WERI-Rb-1 (cell line): ENCODE measurements at regions not wholly inside any gene's neighbourhood (a gene's known extent, or its start where the extent isn't known, plus 50 kb on each side); places are given as distances from the start of the nearest gene placed in this dataset.
A peak's percentile ranks its signal among the peaks of the same experiment; 100 is the strongest.

Source experiments
- DNase-seq: peaks from one replicate; pipeline ENCODE4 v3.0.0-alpha.2; 2020
- H3K27ac ChIP-seq: fragments of 250-450 bp; sonication (Bioruptor Pico); 2 replicates; pipeline ENCODE4 v1.5.1; 2020; ENCODE audit warnings: mild to moderate bottlenecking, moderate library complexity
- H3K27me3 ChIP-seq: fragments of 250-450 bp; sonication (Bioruptor Pico); 2 replicates; pipeline ENCODE4 v1.5.1; 2021; ENCODE audit warnings: mild to moderate bottlenecking, low read depth, moderate library complexity; ENCODE audit not compliant: insufficient read depth, severe bottlenecking
- H3K36me3 ChIP-seq: fragments of 250-450 bp; sonication (Bioruptor Pico); 2 replicates; pipeline ENCODE4 v1.5.1; 2020; ENCODE audit warnings: mild to moderate bottlenecking, moderate library complexity
- H3K4me3 ChIP-seq: 2 replicates; pipeline ENCODE4 v1.5.1; 2011; ENCODE audit warnings: low read depth, mild to moderate bottlenecking, control low read depth, low read length
- H3K9me3 ChIP-seq: fragments of 250-450 bp; sonication (Bioruptor Pico); 2 replicates; pipeline ENCODE4 v1.5.1; 2021; ENCODE audit warnings: mild to moderate bottlenecking, moderate library complexity; ENCODE audit not compliant: severe bottlenecking
- TF ChIP-seq, protein P1 (sequence below): IDR thresholded peaks from 2 replicates; pipeline ENCODE4 v1.5.1; 2011; ENCODE audit warnings: low read depth, mild to moderate bottlenecking, control low read depth, inconsistent platforms, low read length

- Histone ChIP-seq H3K9me3 (no peaks in the 10 kb centered on the region), H3K27me3 (no peaks in the 10 kb centered on the region), H3K4me3 (no peak overlapping the region), H3K27ac (no peak overlapping the region), H3K36me3 (no peaks in the 10 kb centered on the region)
- TF ChIP-seq, protein P1, sequence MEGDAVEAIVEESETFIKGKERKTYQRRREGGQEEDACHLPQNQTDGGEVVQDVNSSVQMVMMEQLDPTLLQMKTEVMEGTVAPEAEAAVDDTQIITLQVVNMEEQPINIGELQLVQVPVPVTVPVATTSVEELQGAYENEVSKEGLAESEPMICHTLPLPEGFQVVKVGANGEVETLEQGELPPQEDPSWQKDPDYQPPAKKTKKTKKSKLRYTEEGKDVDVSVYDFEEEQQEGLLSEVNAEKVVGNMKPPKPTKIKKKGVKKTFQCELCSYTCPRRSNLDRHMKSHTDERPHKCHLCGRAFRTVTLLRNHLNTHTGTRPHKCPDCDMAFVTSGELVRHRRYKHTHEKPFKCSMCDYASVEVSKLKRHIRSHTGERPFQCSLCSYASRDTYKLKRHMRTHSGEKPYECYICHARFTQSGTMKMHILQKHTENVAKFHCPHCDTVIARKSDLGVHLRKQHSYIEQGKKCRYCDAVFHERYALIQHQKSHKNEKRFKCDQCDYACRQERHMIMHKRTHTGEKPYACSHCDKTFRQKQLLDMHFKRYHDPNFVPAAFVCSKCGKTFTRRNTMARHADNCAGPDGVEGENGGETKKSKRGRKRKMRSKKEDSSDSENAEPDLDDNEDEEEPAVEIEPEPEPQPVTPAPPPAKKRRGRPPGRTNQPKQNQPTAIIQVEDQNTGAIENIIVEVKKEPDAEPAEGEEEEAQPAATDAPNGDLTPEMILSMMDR = no peak
- DNase-seq = no peak
These were observed 73.8 kb upstream of the KLHL29 start for GRCh38 chr2:23311186-23311585.

DNA sequence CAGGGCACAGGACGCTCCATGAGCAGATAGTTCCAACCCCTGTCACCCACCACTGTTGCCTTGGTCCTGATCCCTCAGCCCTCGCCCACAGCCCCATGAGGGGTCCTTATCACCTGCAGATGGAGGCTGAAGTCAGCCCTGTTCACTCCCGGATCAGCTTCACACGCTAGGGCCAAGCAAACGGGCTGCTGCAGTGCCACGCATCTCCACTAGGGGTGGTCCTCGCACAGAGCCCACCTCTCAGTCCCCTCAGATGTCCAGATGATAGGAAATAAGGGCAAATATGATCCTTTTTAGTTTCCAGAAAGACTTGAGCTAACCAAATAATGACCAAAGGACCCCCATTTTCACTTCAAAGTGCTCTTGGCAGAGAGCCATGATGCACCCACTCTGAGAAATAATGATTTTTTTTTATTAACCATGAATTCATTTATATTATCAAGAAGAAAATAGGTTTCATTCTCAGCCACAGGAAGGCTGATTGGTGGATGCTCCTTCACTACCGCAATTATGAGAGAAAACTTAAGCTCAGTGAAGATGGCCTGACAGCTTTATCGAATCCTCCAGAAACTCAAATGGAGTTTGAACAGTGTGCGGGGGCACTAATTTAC is 71.9 kb upstream of the KLHL29 start:
- Histone ChIP-seq H3K27me3 (no peaks in the 10 kb centered on the region), H3K4me3 (no peak overlapping the region), H3K27ac (no peak overlapping the region), H3K36me3 (no peaks in the 10 kb centered on the region), H3K9me3 (no peaks in the 10 kb centered on the region)
- TF ChIP-seq, protein P1 = peak; percentile 99
- peak; percentile 75 for DNase-seq

GRCh38 chr2:23314687-23315086 is 70.3 kb upstream of the KLHL29 start:
- H3K36me3 ChIP-seq = no peaks in the 10 kb centered on the region
- no peak overlapping the region for H3K27ac ChIP-seq
- H3K4me3 ChIP-seq = no peak overlapping the region
- H3K27me3 ChIP-seq = no peaks in the 10 kb centered on the region
- H3K9me3 ChIP-seq = no peaks in the 10 kb centered on the region
- DNase-seq = no peak
- TF ChIP-seq, protein P1 = no peak

DNA sequence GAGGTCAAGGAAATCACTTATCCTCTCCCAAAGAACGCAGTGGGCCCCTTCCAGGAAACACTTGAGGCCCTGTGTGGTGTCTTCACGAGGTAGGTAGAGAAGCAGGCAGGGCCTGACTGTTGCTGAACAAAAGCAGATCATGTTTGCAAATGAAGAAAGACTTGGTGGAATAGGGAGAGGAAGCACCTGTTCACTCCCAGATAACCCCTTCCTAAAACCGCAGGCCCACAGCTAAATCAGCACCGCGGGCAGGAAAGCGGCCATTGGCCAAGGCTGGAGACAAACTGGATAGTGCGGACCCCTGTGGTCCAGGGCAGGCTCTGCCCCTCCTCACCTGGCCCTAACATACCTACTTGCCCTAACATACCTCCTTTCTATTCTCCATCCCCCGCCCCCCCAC is 64.9 kb upstream of the KLHL29 start:
- no peak overlapping the region for H3K4me3 ChIP-seq
- H3K27ac ChIP-seq = no peak overlapping the region

GRCh38 chr2:23321751-23322150 is 63.2 kb upstream of the KLHL29 start:
- H3K36me3 ChIP-seq = no peaks in the 10 kb centered on the region
- TF ChIP-seq, protein P1 = no peak
- H3K9me3 ChIP-seq = no peaks in the 10 kb centered on the region
- no peak overlapping the region for H3K27ac ChIP-seq
- DNase-seq = no peak
- no peaks in the 10 kb centered on the region for H3K27me3 ChIP-seq
- H3K4me3 ChIP-seq = no peak overlapping the region

More for the DNA sequence above, 64.9 kb upstream of the KLHL29 start:
- TF ChIP-seq, protein P1 = no peak
- Histone ChIP-seq H3K27me3 (no peaks in the 10 kb centered on the region), H3K36me3 (no peaks in the 10 kb centered on the region), H3K9me3 (no peaks in the 10 kb centered on the region)
- DNase-seq = no peak
